OCI-LY1 (cell line): ENCODE measurements at regions not wholly inside any gene's neighbourhood (a gene's known extent, or its start where the extent isn't known, plus 50 kb on each side); places are given as distances from the start of the nearest gene placed in this dataset.

ENCODE experiments used
- H2AFZ ChIP-seq: fragments of 200-600 bp; sonication (generic), shearing (Covaris generic); 2 replicates; pipeline ENCODE4 v1.6.0; 2014; ENCODE audit warnings: antibody characterized with exemption, mild to moderate bottlenecking, low read length
- H3F3A ChIP-seq: fragments of 200-600 bp; sonication (generic), shearing (Covaris generic); 2 replicates; pipeline ENCODE4 v1.6.0; 2014; ENCODE audit warnings: mild to moderate bottlenecking, antibody characterized with exemption, low read length, moderate library complexity; ENCODE audit not compliant: insufficient read depth
- H3K27ac ChIP-seq: fragments of 200-600 bp; sonication (generic); 2 replicates; pipeline ENCODE4 v1.5.1; 2014; ENCODE audit warnings: low read length, mixed run types, mild to moderate bottlenecking, low read depth; ENCODE audit not compliant: poor library complexity, severe bottlenecking
- H3K27me3 ChIP-seq: fragments of 200-600 bp; sonication (generic); 2 replicates; pipeline ENCODE4 v1.6.0; 2014; ENCODE audit warnings: antibody characterized with exemption, mild to moderate bottlenecking, low read length, moderate library complexity; ENCODE audit not compliant: insufficient read depth
- H3K36me3 ChIP-seq: fragments of 200-600 bp; sonication (generic); 2 replicates; pipeline ENCODE4 v1.6.1; 2014; ENCODE audit warnings: mild to moderate bottlenecking, antibody characterized with exemption, low read length, moderate library complexity, mixed read lengths; ENCODE audit not compliant: insufficient read depth
- H3K4me1 ChIP-seq: fragments of 200-600 bp; sonication (generic); 2 replicates; pipeline ENCODE4 v1.5.1; 2014; ENCODE audit warnings: mild to moderate bottlenecking, low read length, moderate library complexity; ENCODE audit not compliant: insufficient read depth, severe bottlenecking
- H3K4me2 ChIP-seq: fragments of 200-600 bp; sonication (generic), shearing (Covaris generic); 2 replicates; pipeline ENCODE4 v1.6.1; 2014; ENCODE audit warnings: low read length
- H3K4me3 ChIP-seq: fragments of 200-600 bp; sonication (generic); 2 replicates; pipeline ENCODE4 v1.5.1; 2014; ENCODE audit warnings: low read length, low read depth, mild to moderate bottlenecking, mixed read lengths; ENCODE audit not compliant: poor library complexity, severe bottlenecking
- H3K79me2 ChIP-seq: fragments of 200-600 bp; shearing (Covaris generic); 2 replicates; pipeline ENCODE4 v1.6.1; 2016; ENCODE audit warnings: mixed run types, low read length, mixed read lengths; ENCODE audit not compliant: insufficient read depth
- H3K9ac ChIP-seq: fragments of 200-600 bp; sonication (generic), shearing (Covaris generic); 2 replicates; pipeline ENCODE4 v1.6.1; 2014; ENCODE audit warnings: mild to moderate bottlenecking, low read length, mixed read lengths
- H3K9me2 ChIP-seq: fragments of 200-600 bp; sonication (generic), shearing (Covaris generic); 2 replicates; pipeline ENCODE4 v1.6.1; 2014; ENCODE audit warnings: low read depth, mild to moderate bottlenecking, low read length, mixed read lengths
- H3K9me3 ChIP-seq: fragments of 200-600 bp; shearing (Covaris generic); 2 replicates; pipeline ENCODE4 v1.6.1; 2014; ENCODE audit warnings: low read length, mixed read lengths
- H4K20me1 ChIP-seq: fragments of 200-600 bp; sonication (generic), shearing (Covaris generic); 2 replicates; pipeline ENCODE4 v1.6.0; 2016; ENCODE audit warnings: mild to moderate bottlenecking, low read length; ENCODE audit not compliant: insufficient read depth
- CTCF ChIP-seq: fragments of 200-600 bp; sonication (generic), shearing (Covaris generic); IDR thresholded peaks from 2 replicates; pipeline ENCODE4 v1.5.1; 2017; ENCODE audit warnings: mild to moderate bottlenecking, antibody characterized with exemption, low read length, moderate library complexity, mixed read lengths
- EZH2 ChIP-seq: fragments of 200-600 bp; sonication (generic), shearing (Covaris generic); IDR thresholded peaks from 2 replicates; pipeline ENCODE4 v1.8.0; 2017; ENCODE audit warnings: borderline replicate concordance, mixed run types, mild to moderate bottlenecking, antibody characterized with exemption, low read length, moderate library complexity, mixed read lengths

- no peaks in the 10 kb centered on the region for H3K27me3 ChIP-seq
- no peak overlapping the region for H3K9ac ChIP-seq
- no peak overlapping the region for H3K4me2 ChIP-seq
- H3K4me3 ChIP-seq, result no peak overlapping the region
- no peaks in the 10 kb centered on the region for H3K79me2 ChIP-seq
- H3K9me2 ChIP-seq, result no peaks in the 10 kb centered on the region
- no peaks in the 10 kb centered on the region for H3F3A ChIP-seq
- H3K27ac ChIP-seq, result no peak overlapping the region
- no peaks in the 10 kb centered on the region for H3K9me3 ChIP-seq
- no peaks in the 10 kb centered on the region for H3K4me1 ChIP-seq
- H2AFZ ChIP-seq, result no peak overlapping the region
- no peaks in the 10 kb centered on the region for H4K20me1 ChIP-seq
- no peak for TF ChIP-seq EZH2
- TF ChIP-seq CTCF, result no peak
- no peaks in the 10 kb centered on the region for H3K36me3 ChIP-seq
Observed at GRCh38 chr3:177981576-177981975, 554.7 kb upstream of the KCNMB2 start.

- H3K4me2 ChIP-seq, result no peak overlapping the region
- H3K9me2 ChIP-seq, result no peaks in the 10 kb centered on the region
- no peaks in the 10 kb centered on the region for H3K36me3 ChIP-seq
- H2AFZ ChIP-seq, result no peak overlapping the region
- H3K27me3 ChIP-seq, result no peaks in the 10 kb centered on the region
- H4K20me1 ChIP-seq, result no peaks in the 10 kb centered on the region
- no peak overlapping the region for H3K27ac ChIP-seq
- H3K4me3 ChIP-seq, result no peak overlapping the region
- H3K4me1 ChIP-seq, result no peaks in the 10 kb centered on the region
- H3K9ac ChIP-seq, result no peak overlapping the region
- TF ChIP-seq CTCF (no peak), EZH2 (no peak)
- H3K9me3 ChIP-seq, result no peaks in the 10 kb centered on the region
- no peaks in the 10 kb centered on the region for H3F3A ChIP-seq
- no peaks in the 10 kb centered on the region for H3K79me2 ChIP-seq
Observed at GRCh38 chr3:177982034-177982433, 554.2 kb upstream of the KCNMB2 start.

- no peak overlapping the region for H3K4me3 ChIP-seq
- no peak overlapping the region for H3K4me2 ChIP-seq
- TF ChIP-seq EZH2 (no peak), CTCF (no peak)
Observed at GRCh38 chr3:177983320-177983719, 552.9 kb upstream of the KCNMB2 start.

More at GRCh38 chr3:177983320-177983719, 552.9 kb upstream of the KCNMB2 start:
- Histone ChIP-seq H3K27me3 (no peaks in the 10 kb centered on the region), H3K36me3 (no peaks in the 10 kb centered on the region), H3K4me1 (no peaks in the 10 kb centered on the region), H3K9me2 (no peaks in the 10 kb centered on the region), H3K79me2 (no peaks in the 10 kb centered on the region), H2AFZ (no peak overlapping the region), H4K20me1 (no peaks in the 10 kb centered on the region), H3K9me3 (no peaks in the 10 kb centered on the region), H3F3A (no peaks in the 10 kb centered on the region), H3K27ac (no peak overlapping the region), H3K9ac (no peak overlapping the region)
